ENCODE measurements at regions not wholly inside any gene's neighbourhood (a gene's known extent, or its start where the extent isn't known, plus 50 kb on each side); places are given as distances from the start of the nearest gene placed in this dataset.

DNA sequence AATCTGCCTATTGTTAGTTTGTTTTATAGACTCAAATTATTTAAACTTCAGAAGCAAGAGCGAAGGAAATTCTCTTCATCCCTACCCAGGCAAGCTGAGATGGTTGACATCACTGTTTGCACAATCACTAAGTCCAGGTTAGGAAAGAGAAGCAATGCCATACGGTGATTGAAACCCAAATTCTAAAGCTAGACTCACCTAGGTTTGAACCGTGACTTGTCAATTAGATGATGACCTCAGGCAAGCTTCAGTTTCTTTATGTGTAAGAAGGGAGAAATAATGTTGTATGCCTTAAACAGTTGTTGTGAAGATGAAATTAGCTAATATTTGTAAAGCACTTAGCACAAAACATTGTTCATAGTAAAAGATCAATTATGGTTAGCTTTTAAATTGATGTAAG, 96.5 kb upstream of the ANKRD55 start:
- TF ChIP-seq CTCF (IDR thresholded peaks at IDR 0.05; ENCODE audit: insufficient read depth, low read depth, low read length, missing control alignments): no peak
- DNase-seq (ENCODE audit: low read depth): peak; percentile 83
- H3K4me3 ChIP-seq (ENCODE audit: low read length): no peak overlapping the region

DNA sequence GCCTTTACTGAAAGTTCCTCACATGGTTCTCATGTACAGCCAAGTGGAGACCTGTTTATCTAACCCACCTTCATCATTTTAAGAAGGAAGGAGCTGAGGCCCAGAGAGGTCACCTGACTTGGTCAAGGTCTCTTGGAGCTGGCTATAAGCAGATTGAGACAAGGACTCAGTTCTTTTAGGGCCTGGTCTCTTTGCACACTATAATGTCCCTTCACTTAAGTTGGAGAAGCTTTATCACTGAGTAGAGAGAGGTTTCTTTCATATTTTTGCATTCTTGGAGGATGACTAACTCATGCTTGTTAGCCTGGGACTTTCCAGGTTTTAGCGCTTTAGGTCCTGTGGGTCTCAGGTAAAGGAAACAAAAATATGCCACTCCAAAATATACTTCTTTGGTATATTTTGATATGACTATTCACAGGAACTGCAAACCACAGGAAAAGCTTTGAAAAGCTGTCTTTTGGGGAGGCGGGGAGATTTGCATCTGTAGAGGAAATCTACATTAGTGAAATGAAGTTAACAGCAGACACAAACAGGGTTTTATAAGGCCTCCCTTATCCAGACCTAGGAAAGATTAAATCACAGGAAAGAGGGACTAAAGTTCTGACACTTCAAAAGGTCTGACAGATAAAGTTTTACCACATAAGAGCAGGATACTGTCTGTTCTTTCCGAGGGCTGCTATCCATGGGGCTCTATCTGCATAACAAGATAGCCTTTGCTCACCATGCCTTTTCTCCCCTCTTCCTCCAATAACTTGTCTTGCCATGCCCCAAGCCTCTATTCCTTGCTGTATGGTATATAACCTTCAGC, 95.8 kb upstream of the ANKRD55 start:
- H3K4me3 ChIP-seq (ENCODE audit: low read length): no peak overlapping the region
- peak; percentile 83 for DNase-seq (ENCODE audit: low read depth)
- TF ChIP-seq CTCF (IDR thresholded peaks at IDR 0.05; ENCODE audit: insufficient read depth, low read depth, low read length, missing control alignments): no peak

GRCh38 chr5:56327809-56328208, 94.7 kb upstream of the ANKRD55 start:
- DNase-seq (ENCODE audit: low read depth): no peak
- TF ChIP-seq CTCF (IDR thresholded peaks at IDR 0.05; ENCODE audit: insufficient read depth, low read depth, low read length, missing control alignments): no peak
- no peak overlapping the region for H3K4me3 ChIP-seq (ENCODE audit: low read length)

GRCh38 chr5:56326770-56327169, 93.6 kb upstream of the ANKRD55 start:
- no peak overlapping the region for H3K4me3 ChIP-seq (ENCODE audit: low read length)
- no peak for DNase-seq (ENCODE audit: low read depth)
- TF ChIP-seq CTCF (IDR thresholded peaks at IDR 0.05; ENCODE audit: insufficient read depth, low read depth, low read length, missing control alignments): no peak

DNA sequence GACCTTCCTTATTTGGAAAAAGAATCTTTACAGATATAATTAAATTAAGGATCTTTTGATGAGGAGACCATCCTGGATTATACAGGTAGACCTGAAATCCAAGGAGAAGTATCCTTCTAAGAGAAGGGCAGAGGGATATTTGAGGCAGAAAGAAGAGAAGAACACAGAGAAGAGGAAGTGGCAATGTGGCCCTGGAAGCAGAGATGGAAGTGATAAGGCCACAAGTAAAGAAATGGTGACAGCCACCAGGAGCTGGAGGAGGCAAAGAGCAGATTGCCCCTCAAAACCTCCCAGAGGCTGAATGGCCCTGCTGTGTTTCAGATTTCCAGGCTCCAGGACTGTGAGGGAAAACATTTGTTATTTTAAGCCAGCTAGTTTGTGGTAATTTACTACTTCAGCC, 93.0 kb upstream of the ANKRD55 start:
- H3K4me3 ChIP-seq (ENCODE audit: low read length): no peak overlapping the region
- TF ChIP-seq CTCF (IDR thresholded peaks at IDR 0.05; ENCODE audit: insufficient read depth, low read depth, low read length, missing control alignments): no peak
- no peak for DNase-seq (ENCODE audit: low read depth)

GRCh38 chr5:56325039-56325438, 91.9 kb upstream of the ANKRD55 start:
- no peak for TF ChIP-seq CTCF (IDR thresholded peaks at IDR 0.05; ENCODE audit: insufficient read depth, low read depth, low read length, missing control alignments)
- DNase-seq (ENCODE audit: low read depth): no peak
- H3K4me3 ChIP-seq (ENCODE audit: low read length): no peak overlapping the region

- DNase-seq (ENCODE audit: low read depth): peak; percentile 92
- TF ChIP-seq CTCF (IDR thresholded peaks at IDR 0.05; ENCODE audit: insufficient read depth, low read depth, low read length, missing control alignments): peak; percentile 26
- H3K4me3 ChIP-seq (ENCODE audit: low read length): no peak overlapping the region
These were observed 90.4 kb upstream of the ANKRD55 start for GRCh38 chr5:56323505-56323904.

Measured in epithelial cell of esophagus (primary cell).